HG03135 (cell line): ENCODE measurements at regions not wholly inside any gene's neighbourhood (a gene's known extent, or its start where the extent isn't known, plus 50 kb on each side); places are given as distances from the start of the nearest gene placed in this dataset.

Source experiments
- ATAC-seq: cut with Tn5 transposase; IDR thresholded peaks from one replicate; pipeline ENCODE4 v1.9.1; 2021; ENCODE audit warnings: mild to moderate bottlenecking, moderate library complexity; ENCODE audit not compliant: unreplicated experiment

GRCh38 chr2:120439637-120440384, 93.9 kb downstream of the INHBB start:
- no peak for ATAC-seq

- no peak for ATAC-seq
Observed at GRCh38 chr2:120440521-120441350, 94.8 kb downstream of the INHBB start.

GRCh38 chr2:120441351-120441700, 95.4 kb downstream of the INHBB start:
- ATAC-seq: no peak

GRCh38 chr2:120441744-120442471, 96.0 kb downstream of the INHBB start:
- no peak for ATAC-seq

GRCh38 chr2:120442541-120442922, 96.6 kb downstream of the INHBB start:
- no peak for ATAC-seq

- no peak for ATAC-seq
Observed at GRCh38 chr2:120442923-120443571, 97.1 kb downstream of the INHBB start.

- no peak for ATAC-seq
Observed at GRCh38 chr2:120443946-120444345, 98.0 kb downstream of the INHBB start.

GRCh38 chr2:120444691-120445240, 98.8 kb downstream of the INHBB start:
- ATAC-seq: no peak

- no peak for ATAC-seq
Observed at GRCh38 chr2:120445449-120446143, 99.7 kb downstream of the INHBB start.

GRCh38 chr2:120446236-120447126, 100.5 kb downstream of the INHBB start:
- ATAC-seq: no peak

- ATAC-seq: no peak
Observed at GRCh38 chr2:120447127-120447785, 101.3 kb downstream of the INHBB start.

- no peak for ATAC-seq
Observed at GRCh38 chr2:120448436-120448835, 102.5 kb downstream of the INHBB start.

GRCh38 chr2:120448961-120449810, 103.2 kb downstream of the INHBB start:
- no peak for ATAC-seq

- no peak for ATAC-seq
Observed at GRCh38 chr2:120450196-120450820, 104.4 kb downstream of the INHBB start.

- ATAC-seq: no peak
Observed at GRCh38 chr2:120451334-120451733, 105.4 kb downstream of the INHBB start.

- no peak for ATAC-seq
Observed at GRCh38 chr2:120452131-120452530, 106.2 kb downstream of the INHBB start.

GRCh38 chr2:120452945-120453634, 107.2 kb downstream of the INHBB start:
- no peak for ATAC-seq
